ENCODE measurements at regions not wholly inside any gene's neighbourhood (a gene's known extent, or its start where the extent isn't known, plus 50 kb on each side); places are given as distances from the start of the nearest gene placed in this dataset.

DNA sequence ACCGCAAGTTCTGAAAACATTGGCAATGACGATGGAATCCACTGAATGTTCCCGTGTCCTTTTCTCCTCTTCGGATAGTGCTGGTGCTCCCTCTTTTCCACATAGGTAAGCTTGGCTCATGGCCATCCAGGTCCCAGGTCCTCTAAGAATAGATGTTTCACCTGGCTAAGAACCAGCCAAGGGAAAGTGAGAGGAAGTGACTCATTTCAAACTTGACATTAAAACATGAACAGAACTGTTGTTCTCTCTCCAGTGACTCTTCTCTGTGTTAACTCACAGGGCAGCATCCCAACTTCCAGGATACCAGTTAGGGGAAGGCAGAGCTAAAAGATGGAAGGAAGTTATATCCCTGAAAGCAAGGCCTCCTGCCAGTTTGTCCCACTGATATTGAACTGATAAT, 493.8 kb upstream of the CHRM3 start:
- intact Hi-C loops (cut with DNase I, micrococcal nuclease): no loop called here
- TF ChIP-seq, protein P1, sequence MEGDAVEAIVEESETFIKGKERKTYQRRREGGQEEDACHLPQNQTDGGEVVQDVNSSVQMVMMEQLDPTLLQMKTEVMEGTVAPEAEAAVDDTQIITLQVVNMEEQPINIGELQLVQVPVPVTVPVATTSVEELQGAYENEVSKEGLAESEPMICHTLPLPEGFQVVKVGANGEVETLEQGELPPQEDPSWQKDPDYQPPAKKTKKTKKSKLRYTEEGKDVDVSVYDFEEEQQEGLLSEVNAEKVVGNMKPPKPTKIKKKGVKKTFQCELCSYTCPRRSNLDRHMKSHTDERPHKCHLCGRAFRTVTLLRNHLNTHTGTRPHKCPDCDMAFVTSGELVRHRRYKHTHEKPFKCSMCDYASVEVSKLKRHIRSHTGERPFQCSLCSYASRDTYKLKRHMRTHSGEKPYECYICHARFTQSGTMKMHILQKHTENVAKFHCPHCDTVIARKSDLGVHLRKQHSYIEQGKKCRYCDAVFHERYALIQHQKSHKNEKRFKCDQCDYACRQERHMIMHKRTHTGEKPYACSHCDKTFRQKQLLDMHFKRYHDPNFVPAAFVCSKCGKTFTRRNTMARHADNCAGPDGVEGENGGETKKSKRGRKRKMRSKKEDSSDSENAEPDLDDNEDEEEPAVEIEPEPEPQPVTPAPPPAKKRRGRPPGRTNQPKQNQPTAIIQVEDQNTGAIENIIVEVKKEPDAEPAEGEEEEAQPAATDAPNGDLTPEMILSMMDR (IDR thresholded peaks at IDR 0.05): no peak
- ATAC-seq (no peak), DNase-seq (no peak)
- no peaks in the 10 kb centered on the region for H3K36me3 ChIP-seq (ENCODE audit: low read depth)
- no peak overlapping the region for H3K4me3 ChIP-seq
- H3K4me1 ChIP-seq (ENCODE audit: low read depth): no peaks in the 10 kb centered on the region
- H3K9me3 ChIP-seq: no peaks in the 10 kb centered on the region

DNA sequence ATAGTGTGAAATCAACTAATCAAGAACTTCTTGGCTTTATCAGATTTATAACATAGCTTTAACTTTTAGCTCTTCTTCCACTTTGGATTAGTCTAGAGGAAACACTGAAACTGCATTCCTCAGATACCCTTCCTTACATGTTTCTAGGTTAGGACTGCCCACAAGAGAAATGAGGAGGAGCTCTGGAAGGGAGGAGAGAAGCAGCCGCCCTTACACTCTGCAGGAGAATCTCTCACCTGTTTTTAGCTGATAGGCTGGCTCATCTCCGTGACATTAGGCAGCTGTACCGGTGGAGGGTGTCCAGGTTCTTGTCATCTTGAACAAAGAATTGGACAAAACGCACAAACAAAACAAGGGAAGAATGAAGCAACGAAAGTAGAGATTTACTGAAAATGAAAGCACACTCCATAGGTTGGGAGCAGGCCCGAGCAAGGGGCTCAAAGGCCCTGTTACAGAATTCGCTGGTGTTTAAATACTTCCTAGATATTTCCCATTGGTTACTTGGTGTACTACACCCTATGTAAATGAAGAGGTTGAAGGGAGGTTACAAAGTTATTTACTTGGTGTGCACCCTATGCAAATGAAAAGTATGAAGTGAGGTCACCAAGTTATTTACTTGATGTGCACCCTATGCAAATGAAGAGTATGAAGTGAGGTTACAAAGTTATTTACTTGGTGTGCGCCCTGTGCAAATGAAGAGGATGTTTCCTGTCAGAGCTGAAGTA, 524.9 kb upstream of the CHRM3 start:
- no peaks in the 10 kb centered on the region for H3K9me3 ChIP-seq
- intact Hi-C loops (cut with DNase I, micrococcal nuclease): no loop called here
- no peak for ATAC-seq

DNA sequence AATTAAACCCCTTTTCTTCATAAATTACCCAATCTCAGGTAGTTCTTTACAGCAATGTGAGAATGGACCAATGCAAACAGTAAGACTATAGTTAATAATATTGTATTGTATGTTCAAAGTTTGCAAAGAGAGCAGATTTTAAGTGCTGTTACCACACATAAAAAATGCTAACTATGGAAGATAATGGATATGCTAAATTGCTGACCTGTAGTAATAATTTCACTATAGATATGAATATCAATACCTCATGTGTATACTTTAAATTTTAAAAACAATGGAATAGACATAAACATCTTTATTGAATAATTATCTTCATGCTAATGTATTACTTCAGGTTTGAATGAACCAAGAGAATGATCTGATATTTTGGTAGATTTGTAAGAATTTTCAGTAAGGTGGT, 552.4 kb upstream of the CHRM3 start:
- Histone ChIP-seq H3K36me3 (ENCODE audit: low read depth) (no peaks in the 10 kb centered on the region), H3K9me3 (peaks cover 9% of the 10 kb centered on the region), H3K4me3 (no peak overlapping the region), H3K4me1 (ENCODE audit: low read depth) (no peaks in the 10 kb centered on the region)
- TF ChIP-seq, protein P1 (IDR thresholded peaks at IDR 0.05): no peak
- DNase-seq: no peak
- no peak for ATAC-seq
- intact Hi-C loops (cut with DNase I, micrococcal nuclease): no loop called here

More for the DNA sequence above, 524.9 kb upstream of the CHRM3 start:
- Histone ChIP-seq H3K4me1 (ENCODE audit: low read depth) (no peaks in the 10 kb centered on the region), H3K4me3 (no peak overlapping the region), H3K36me3 (ENCODE audit: low read depth) (no peaks in the 10 kb centered on the region)
- DNase-seq: no peak
- TF ChIP-seq, protein P1 (IDR thresholded peaks at IDR 0.05): no peak

DNA sequence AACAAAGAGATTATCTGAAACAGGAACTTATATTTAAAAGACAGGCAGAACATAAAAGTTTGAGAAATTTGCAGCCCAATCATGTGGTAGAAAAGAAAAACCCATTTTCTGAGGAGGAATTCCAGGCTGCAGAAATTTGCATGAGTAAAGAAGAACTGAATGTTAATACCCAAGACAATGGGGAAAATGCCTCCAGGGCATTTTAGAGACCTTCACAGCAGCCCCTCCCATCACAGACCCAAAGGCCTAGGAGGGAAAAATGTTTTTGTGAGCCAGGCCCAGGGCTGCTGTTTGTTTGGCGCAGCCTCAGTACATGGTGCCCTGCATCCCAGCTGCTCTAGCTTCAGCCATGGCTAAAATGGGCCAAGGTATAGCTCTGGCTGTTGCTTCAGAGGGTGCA, 554.3 kb upstream of the CHRM3 start:
- no peaks in the 10 kb centered on the region for H3K4me1 ChIP-seq (ENCODE audit: low read depth)
- H3K4me3 ChIP-seq: no peak overlapping the region
- peaks cover 9% of the 10 kb centered on the region for H3K9me3 ChIP-seq
- no peaks in the 10 kb centered on the region for H3K36me3 ChIP-seq (ENCODE audit: low read depth)
- ATAC-seq: no peak
- intact Hi-C loops (cut with DNase I, micrococcal nuclease): no loop called here
- no peak for DNase-seq
- TF ChIP-seq, protein P1 (IDR thresholded peaks at IDR 0.05): no peak

DNA sequence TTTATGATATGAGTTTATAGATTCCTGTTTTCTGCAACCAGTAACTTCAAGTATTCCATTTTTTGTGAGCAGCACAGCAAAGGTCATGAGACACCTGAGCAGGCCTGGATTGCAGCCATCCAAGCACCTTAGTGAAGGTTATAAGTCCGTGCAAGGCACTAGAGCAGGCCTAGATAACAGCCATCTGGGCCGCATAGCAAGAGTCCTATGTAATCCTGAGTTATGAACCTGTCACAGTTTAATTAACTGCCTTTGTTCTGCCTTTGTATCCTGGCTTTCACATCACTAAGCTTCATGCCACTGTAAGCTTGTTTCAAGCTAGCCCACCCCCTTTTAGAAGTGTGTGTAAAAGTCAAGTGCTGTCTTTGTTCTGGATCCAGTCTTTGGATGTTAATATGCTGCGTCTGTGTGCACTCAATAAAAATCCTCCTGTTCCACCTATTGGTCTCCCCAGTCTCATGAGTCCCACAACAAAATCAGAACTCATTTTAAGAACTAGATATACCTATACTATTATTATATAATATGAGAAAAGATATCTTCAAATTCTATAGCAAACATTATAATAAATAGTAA, 556.2 kb upstream of the CHRM3 start:
- no peaks in the 10 kb centered on the region for H3K36me3 ChIP-seq (ENCODE audit: low read depth)
- intact Hi-C loops (cut with DNase I, micrococcal nuclease): no loop called here
- ATAC-seq (no peak), DNase-seq (no peak)
- no peak overlapping the region for H3K4me3 ChIP-seq
- TF ChIP-seq, protein P1 (IDR thresholded peaks at IDR 0.05): no peak
- H3K4me1 ChIP-seq (ENCODE audit: low read depth): no peaks in the 10 kb centered on the region
- peaks cover 9% of the 10 kb centered on the region for H3K9me3 ChIP-seq

Data from mucosa of descending colon (tissue), 3 donors.